ENCODE measurements at regions not wholly inside any gene's neighbourhood (a gene's known extent, or its start where the extent isn't known, plus 50 kb on each side); places are given as distances from the start of the nearest gene placed in this dataset.

- DNase-seq = no peak
Measured at GRCh38 chr2:120555092-120555491, 180.6 kb upstream of the GLI2 start.

- DNase-seq = no peak
Measured at GRCh38 chr2:120556911-120557310, 178.8 kb upstream of the GLI2 start.

GRCh38 chr2:120558847-120559246 lies 176.8 kb upstream of the GLI2 start:
- DNase-seq = no peak

- no peak for DNase-seq
Measured at GRCh38 chr2:120559401-120559800, 176.3 kb upstream of the GLI2 start.

GRCh38 chr2:120560330-120560729 lies 175.3 kb upstream of the GLI2 start:
- DNase-seq = no peak

- DNase-seq = no peak
Measured at GRCh38 chr2:120561379-120562035, 174.2 kb upstream of the GLI2 start.

GRCh38 chr2:120562218-120563005 lies 173.3 kb upstream of the GLI2 start:
- DNase-seq = no peak

- no peak for DNase-seq
Measured at GRCh38 chr2:120563616-120564015, 172.1 kb upstream of the GLI2 start.

GRCh38 chr2:120564213-120565094 lies 171.2 kb upstream of the GLI2 start:
- no peak for DNase-seq

- no peak for DNase-seq
Measured at GRCh38 chr2:120565095-120565460, 170.6 kb upstream of the GLI2 start.

- no peak for DNase-seq
Measured at GRCh38 chr2:120565929-120566328, 169.7 kb upstream of the GLI2 start.

- no peak for DNase-seq
Measured at GRCh38 chr2:120566331-120567035, 169.2 kb upstream of the GLI2 start.

GRCh38 chr2:120567128-120567527 lies 168.5 kb upstream of the GLI2 start:
- no peak for DNase-seq

GRCh38 chr2:120568089-120568974 lies 167.3 kb upstream of the GLI2 start:
- no peak for DNase-seq

- DNase-seq = no peak
Measured at GRCh38 chr2:120568975-120569268, 166.7 kb upstream of the GLI2 start.

GRCh38 chr2:120570001-120570400 lies 165.7 kb upstream of the GLI2 start:
- DNase-seq = no peak

GRCh38 chr2:120570546-120570945 lies 165.1 kb upstream of the GLI2 start:
- DNase-seq = no peak

- DNase-seq = no peak
Measured at GRCh38 chr2:120571015-120571728, 164.5 kb upstream of the GLI2 start.

- no peak for DNase-seq
Measured at GRCh38 chr2:120572226-120572625, 163.4 kb upstream of the GLI2 start.

GRCh38 chr2:120574620-120575019 lies 161.0 kb upstream of the GLI2 start:
- no peak for DNase-seq

GRCh38 chr2:120575966-120576365 lies 159.7 kb upstream of the GLI2 start:
- no peak for DNase-seq

All from activated CD4-positive, alpha-beta T cell treated with anti-CD3 and anti-CD28 coated beads for 48 hours (primary cell).